ENCODE measurements at regions not wholly inside any gene's neighbourhood (a gene's known extent, or its start where the extent isn't known, plus 50 kb on each side); places are given as distances from the start of the nearest gene placed in this dataset.

- Histone ChIP-seq H3K9ac (replicated peaks; ENCODE audit: extremely low read depth, insufficient read depth, low read length) (no peak overlapping the region), H3K27me3 (ENCODE audit: control insufficient read depth in 2 of 2, insufficient read depth in 2 of 2, low read length in 2 of 2) (no peaks in the 10 kb centered on the region), H3K4me2 (ENCODE audit: insufficient read depth, low read length) (no peak overlapping the region), H3K4me1 (ENCODE audit: control insufficient read depth, extremely low read depth, insufficient read depth, low read length) (no peaks in the 10 kb centered on the region), H3K36me3 (ENCODE audit: control insufficient read depth in 2 of 2, extremely low read depth in 1 of 2, insufficient read depth in 2 of 2, low read length in 2 of 2) (no peaks in the 10 kb centered on the region), H3K4me3 (replicated peaks in 1 of 3; ENCODE audit: insufficient read depth in 1 of 3, low read depth in 1 of 3, low read length in 3 of 3) (no peak overlapping the region), H4K20me1 (replicated peaks; ENCODE audit: control insufficient read depth, extremely low read depth, insufficient read depth, low read length) (no peaks in the 10 kb centered on the region), H3K79me2 (ENCODE audit: control insufficient read depth, insufficient read depth, low read length) (no peaks in the 10 kb centered on the region), H3K9me3 (replicated peaks; ENCODE audit: control insufficient read depth, insufficient read depth, low read length) (no peaks in the 10 kb centered on the region), H3K9me1 (replicated peaks; ENCODE audit: control insufficient read depth, extremely low read depth, insufficient read depth, low read length) (no peaks in the 10 kb centered on the region), H3K27ac (ENCODE audit: insufficient read depth, low read depth, low read length) (no peak overlapping the region), H2AFZ (ENCODE audit: low read depth, low read length) (no peak overlapping the region)
- FAIRE-seq (no peak), DNase-seq (ENCODE audit: low read depth, low spot score) (no peak)
- ChIA-PET CTCF (interaction anchor here (1.0 kb wide), 1 partner anchor 639 kb away, joined by 3 read pairs; no protein-coding TSS in a partner anchor), POLR2A (no interaction called here)
- dilution Hi-C loops (cut with MboI; ENCODE audit: extremely low pct_ligation_motif_present, low sequenced_read_pairs) = no loop called here
- intact Hi-C loops (cut with micrococcal nuclease) = no loop called here
- no TSS peak for BruUV-seq (replicated peaks)
- TF ChIP-seq FOS (IDR thresholded peaks at IDR 0.05; ENCODE audit: borderline replicate concordance, insufficient read depth, low read length) (no peak), GATA2 (IDR thresholded peaks at IDR 0.05; ENCODE audit: insufficient read depth, insufficient read length, low read depth, low read length) (no peak), POLR2A (IDR thresholded peaks at IDR 0.05; ENCODE audit: low read depth, low read length) (no peak), EZH2 (IDR thresholded peaks at IDR 0.05; ENCODE audit: borderline replicate concordance, low read depth, low read length, severe bottlenecking) (no peak), MAX (IDR thresholded peaks at IDR 0.05; ENCODE audit: insufficient read depth, insufficient read length) (no peak), POLR2AphosphoS5 (IDR thresholded peaks at IDR 0.05; ENCODE audit: insufficient read depth, low read depth, low read length) (no peak), CTCF (IDR thresholded peaks at IDR 0.05; ENCODE audit: extremely low read depth in 1 of 2, insufficient read depth in 1 of 2, low read depth in 1 of 2, low read length in 2 of 2) (no peak), JUN (IDR thresholded peaks at IDR 0.05; ENCODE audit: borderline replicate concordance, insufficient read depth, insufficient read length, low read depth) (no peak), MYC (IDR thresholded peaks at IDR 0.05; ENCODE audit: low read depth, low read length) (no peak)
Observed at GRCh38 chr10:8511026-8511425, 456.5 kb downstream of the GATA3 start.

Data from endothelial cell of umbilical vein (primary cell).